H9 (cell line): ENCODE measurements at regions not wholly inside any gene's neighbourhood (a gene's known extent, or its start where the extent isn't known, plus 50 kb on each side); places are given as distances from the start of the nearest gene placed in this dataset.

ENCODE experiments used
- DNase-seq: peaks from one replicate; pipeline ENCODE4 v3.0.0-alpha.2; 2017
- H2AFZ ChIP-seq: one replicate; pipeline ENCODE4 v1.6.1; 2013; ENCODE audit warnings: mild to moderate bottlenecking, low read length, control low read depth, moderate library complexity
- H2AK5ac ChIP-seq: 2 replicates; pipeline ENCODE4 v1.6.1; 2013; ENCODE audit warnings: low read length, control low read depth, mixed read lengths; ENCODE audit not compliant: insufficient read length
- H2BK120ac ChIP-seq: one replicate; pipeline ENCODE4 v1.6.1; 2013; ENCODE audit warnings: low read depth, mild to moderate bottlenecking, low read length, control low read depth, inconsistent platforms; ENCODE audit not compliant: poor library complexity, severe bottlenecking
- H2BK12ac ChIP-seq: 2 replicates; pipeline ENCODE4 v1.6.1; 2013; ENCODE audit warnings: low read length, control low read depth, mixed read lengths, low read depth; ENCODE audit not compliant: insufficient read length
- H2BK15ac ChIP-seq: 2 replicates; pipeline ENCODE4 v1.6.1; 2013; ENCODE audit warnings: low read depth, low read length, control low read depth
- H2BK20ac ChIP-seq: one replicate; pipeline ENCODE4 v1.6.1; 2013; ENCODE audit warnings: low read depth, mild to moderate bottlenecking, low read length, control low read depth, inconsistent platforms; ENCODE audit not compliant: poor library complexity, severe bottlenecking
- H2BK5ac ChIP-seq: 2 replicates; pipeline ENCODE4 v1.6.1; 2013; ENCODE audit warnings: low read length, control low read depth, mixed read lengths; ENCODE audit not compliant: insufficient read length
- H3K14ac ChIP-seq: 2 replicates; pipeline ENCODE4 v1.6.1; 2013; ENCODE audit warnings: low read length, control low read depth; ENCODE audit not compliant: insufficient read depth
- H3K18ac ChIP-seq: 2 replicates; pipeline ENCODE4 v1.6.1; 2013; ENCODE audit warnings: low read depth, mild to moderate bottlenecking, mixed read lengths, low read length, control low read depth; ENCODE audit not compliant: insufficient read length
- H3K23ac ChIP-seq: 2 replicates; pipeline ENCODE4 v1.6.1; 2013; ENCODE audit warnings: low read length, control low read depth, mixed read lengths, low read depth; ENCODE audit not compliant: insufficient read length
- H3K23me2 ChIP-seq: 2 replicates; pipeline ENCODE4 v1.6.1; 2013; ENCODE audit warnings: low read depth, mild to moderate bottlenecking, mixed read lengths, low read length, control low read depth; ENCODE audit not compliant: insufficient read length, poor library complexity, severe bottlenecking
- H3K27ac ChIP-seq: 2 replicates; pipeline ENCODE4 v1.5.1; 2013; ENCODE audit warnings: low read length, control low read depth, mixed read lengths, low read depth; ENCODE audit not compliant: insufficient read length
- H3K27me3 ChIP-seq: 2 replicates; pipeline ENCODE4 v1.6.1; 2013; ENCODE audit warnings: low read length, control low read depth, inconsistent platforms; ENCODE audit not compliant: insufficient read depth
- H3K4ac ChIP-seq: 2 replicates; pipeline ENCODE4 v1.6.1; 2013; ENCODE audit warnings: low read depth, mild to moderate bottlenecking, control low read depth, inconsistent platforms, low read length, moderate library complexity
- H3K4me1 ChIP-seq: 2 replicates; pipeline ENCODE4 v1.6.1; 2013; ENCODE audit warnings: low read length, control low read depth, inconsistent platforms; ENCODE audit not compliant: insufficient read depth
- H3K4me2 ChIP-seq: 2 replicates; pipeline ENCODE4 v1.6.1; 2013; ENCODE audit warnings: low read length, control low read depth, mixed read lengths; ENCODE audit not compliant: insufficient read length, insufficient read depth
- H3K56ac ChIP-seq: 2 replicates; pipeline ENCODE4 v1.6.1; 2013; ENCODE audit warnings: low read depth, mild to moderate bottlenecking, mixed read lengths, low read length, control low read depth; ENCODE audit not compliant: insufficient read length
- H3K79me1 ChIP-seq: 2 replicates; pipeline ENCODE4 v1.6.1; 2013; ENCODE audit warnings: low read depth, mild to moderate bottlenecking, moderate library complexity, low read length, control low read depth, inconsistent platforms; ENCODE audit not compliant: insufficient read depth, poor library complexity, severe bottlenecking
- H3K79me2 ChIP-seq: 2 replicates; pipeline ENCODE4 v1.6.1; 2013; ENCODE audit warnings: low read length, control low read depth, inconsistent platforms; ENCODE audit not compliant: insufficient read depth
- H3K9ac ChIP-seq: 2 replicates; pipeline ENCODE4 v1.6.1; 2013; ENCODE audit warnings: low read length, control low read depth, mixed read lengths; ENCODE audit not compliant: insufficient read length; ENCODE audit errors: extremely low read depth
- H3K9me3 ChIP-seq: one replicate; pipeline ENCODE4 v1.6.1; 2013; ENCODE audit warnings: low read depth, low read length, inconsistent platforms; ENCODE audit not compliant: control insufficient read depth
- H3T11ph ChIP-seq: one replicate; pipeline ENCODE4 v1.6.1; 2013; ENCODE audit warnings: mild to moderate bottlenecking, low read length, control low read depth, inconsistent platforms
- H4K20me1 ChIP-seq: one replicate; pipeline ENCODE4 v1.6.1; 2013; ENCODE audit not compliant: control insufficient read depth, insufficient read length, insufficient read depth
- H4K5ac ChIP-seq: 2 replicates; pipeline ENCODE4 v1.6.1; 2013; ENCODE audit warnings: low read depth, mild to moderate bottlenecking, mixed read lengths, low read length, control low read depth; ENCODE audit not compliant: insufficient read length
- H4K8ac ChIP-seq: replicated peaks from 2 replicates; pipeline ENCODE4 v1.6.1; 2013; ENCODE audit warnings: low read length, control low read depth, mixed read lengths, low read depth; ENCODE audit not compliant: insufficient read length
- H4K91ac ChIP-seq: 2 replicates; pipeline ENCODE4 v1.6.1; 2013; ENCODE audit warnings: low read depth, mild to moderate bottlenecking, moderate library complexity, mixed read lengths, low read length, control low read depth; ENCODE audit not compliant: insufficient read length
- H3K27ac Mint-ChIP-seq, 3 experiments: 2 replicates in 2 of 3; 3 replicates in 1 of 3; pipeline ENCODE4 v1.8.0; 2020 to 2021; ENCODE audit warnings: mixed read lengths in 3 of 3, mild to moderate bottlenecking in 1 of 3, moderate library complexity in 1 of 3
- H3K27me3 Mint-ChIP-seq: 2 replicates; pipeline ENCODE4 v1.8.0; 2021; ENCODE audit warnings: low read depth, mild to moderate bottlenecking, moderate library complexity, mixed read lengths
- H3K36me3 Mint-ChIP-seq, 3 experiments: 2 replicates in 2 of 3; 3 replicates in 1 of 3; pipeline ENCODE4 v1.8.0; 2020 to 2021; ENCODE audit warnings: low read depth in 3 of 3, mixed read lengths in 3 of 3; ENCODE audit not compliant: insufficient read depth in 1 of 3
- H3K4me1 Mint-ChIP-seq, 2 experiments: 2 replicates each; pipeline ENCODE4 v1.8.0; 2020; ENCODE audit warnings: mixed read lengths in 2 of 2
- H3K4me3 Mint-ChIP-seq, 2 experiments: 2 replicates in 1 of 2; 3 replicates in 1 of 2; pipeline ENCODE4 v1.8.0; 2020 to 2021; ENCODE audit warnings: mild to moderate bottlenecking in 2 of 2, mixed read lengths in 2 of 2, moderate library complexity in 1 of 2
- H3K9me3 Mint-ChIP-seq, 2 experiments: 2 replicates in 1 of 2; 3 replicates in 1 of 2; pipeline ENCODE4 v1.8.0; 2020; ENCODE audit warnings: mild to moderate bottlenecking in 2 of 2, mixed read lengths in 2 of 2, moderate library complexity in 1 of 2
- CTCF ChIP-seq: fragments of 200-600 bp; sonication (generic); conservative IDR thresholded peaks from 3 replicates; pipeline ENCODE4 v1.8.0; 2021; ENCODE audit warnings: antibody characterized with exemption, mild to moderate bottlenecking
- WGBS: extraction: QIAGEN DNeasy Blood & Tissue Kit; methylation state at CpG from one replicate; pipeline ENCODE4 v1.1.7; 2013; ENCODE audit warnings: missing lambda C conversion rate, low lambda C conversion rate, mixed read lengths; ENCODE audit not compliant: insufficient read length; ENCODE audit errors: extremely low coverage; 5-methylcytosine and 5-hydroxymethylcytosine counted together

- DNase-seq = no peak
- no peak overlapping the region for H2AFZ ChIP-seq
- H3K23me2 ChIP-seq = no peaks in the 10 kb centered on the region
- no peak overlapping the region for H2BK5ac ChIP-seq
- no peak overlapping the region for H3K4me2 ChIP-seq
- no peak overlapping the region for H2BK15ac ChIP-seq
- no peak overlapping the region for H4K8ac ChIP-seq
- no peaks in the 10 kb centered on the region for H3K79me2 ChIP-seq
- 0 out of 3 replicates have a peak, but pooled peaks have one; percentile 19 for TF ChIP-seq CTCF
- no peaks in the 10 kb centered on the region for H4K20me1 ChIP-seq
- H3K18ac ChIP-seq = no peak overlapping the region
- H4K5ac ChIP-seq = no peak overlapping the region
- WGBS = no CpG with 5 or more reads among the region's 1 CpG
- H3K56ac ChIP-seq = no peak overlapping the region
- no peaks in the 10 kb centered on the region for H3K79me1 ChIP-seq
- no peaks in the 10 kb centered on the region for H3K27me3 ChIP-seq
- H2BK20ac ChIP-seq = no peak overlapping the region
- no peak overlapping the region for H2BK12ac ChIP-seq
- Mint-ChIP-seq H3K27me3 (no peaks in the 10 kb centered on the region), H3K9me3 (no peaks in the 10 kb centered on the region), H3K4me1 (peaks cover 14 to 17% of the 10 kb centered on the region in 2 experiments), H3K4me3 (no peak overlapping the region), H3K27ac (no peak overlapping the region), H3K36me3 (no peaks in the 10 kb centered on the region; a peak in 1 of 7 replicates)
- H3K4me1 ChIP-seq = no peaks in the 10 kb centered on the region
- no peak overlapping the region for H3K4ac ChIP-seq
- no peak overlapping the region for H2BK120ac ChIP-seq
- H3K9me3 ChIP-seq = no peaks in the 10 kb centered on the region
- H3K27ac ChIP-seq = no peak overlapping the region
- H3K23ac ChIP-seq = no peak overlapping the region
- no peak overlapping the region for H3K9ac ChIP-seq
- no peak overlapping the region for H3T11ph ChIP-seq
- no peak overlapping the region for H3K14ac ChIP-seq
- H4K91ac ChIP-seq = no peak overlapping the region
- H2AK5ac ChIP-seq = no peak overlapping the region
These were observed 123.1 kb upstream of the UBE2E1 start for GRCh38 chr3:23682646-23683045.
